ENCODE measurements at regions not wholly inside any gene's neighbourhood (a gene's known extent, or its start where the extent isn't known, plus 50 kb on each side); places are given as distances from the start of the nearest gene placed in this dataset.
"Not testable (repeated sequence)": the region's sequence is repeated elsewhere in the genome, so short reads cannot be mapped to it uniquely, and the experiment has no call there.

DNA sequence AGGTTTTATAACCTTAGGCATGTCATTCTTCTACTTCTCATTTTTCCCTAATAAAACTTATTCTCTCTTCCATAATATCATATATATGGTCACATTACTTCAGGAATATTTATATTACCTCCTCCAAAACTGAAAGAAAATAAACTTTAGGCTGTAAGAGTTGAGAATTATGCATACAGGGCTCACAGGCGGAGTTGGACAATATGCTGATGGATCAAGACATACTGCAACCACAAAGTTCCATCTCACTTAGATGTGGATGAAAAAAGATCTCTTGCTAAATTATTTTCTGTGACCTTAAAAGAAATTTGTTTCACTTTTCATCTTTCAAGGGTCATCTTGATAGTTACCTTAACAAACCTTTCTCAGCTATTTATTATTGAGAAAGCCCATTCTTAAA lies 152.6 kb upstream of the PDE4B start:
- ATAC-seq (replicated peaks) (no peak), DNase-seq (no peak)
- H3K4me3 Mint-ChIP-seq, result no peak overlapping the region
- peaks cover 0 to 6% of the 10 kb centered on the region in 2 donors for H3K27me3 Mint-ChIP-seq
- no peak overlapping the region for H3K27ac Mint-ChIP-seq
- H3K36me3 Mint-ChIP-seq, result no peaks in the 10 kb centered on the region
- no peaks in the 10 kb centered on the region for H3K9me3 Mint-ChIP-seq
- no peaks in the 10 kb centered on the region for H3K4me1 Mint-ChIP-seq

DNA sequence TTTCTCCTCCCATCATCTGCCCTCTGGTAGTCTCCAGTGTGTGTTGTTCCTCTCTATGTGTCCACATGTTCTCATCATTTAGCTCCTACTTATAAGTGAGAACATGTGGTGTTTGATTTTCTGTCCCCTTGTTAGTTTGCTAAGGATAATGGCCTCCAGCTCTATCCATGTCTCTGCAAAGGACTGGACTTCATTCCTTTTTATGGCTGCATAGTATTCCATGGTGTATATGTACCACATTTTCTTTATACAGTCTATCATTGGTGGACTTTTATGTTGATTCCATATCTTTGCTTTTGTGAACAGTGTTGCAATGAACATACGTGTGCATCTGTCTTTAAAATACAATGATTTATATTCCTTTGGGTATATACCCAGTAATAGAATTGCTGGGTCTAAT lies 143.5 kb upstream of the PDE4B start:
- H3K4me3 Mint-ChIP-seq; H3K36me3 Mint-ChIP-seq; H3K27ac Mint-ChIP-seq; DNase-seq; H3K4me1 Mint-ChIP-seq; ATAC-seq (replicated peaks): not testable (repeated sequence)
- Mint-ChIP-seq H3K9me3 (peaks cover 17 to 19% of the 10 kb centered on the region in 2 donors), H3K27me3 (peaks cover 6 to 16% of the 10 kb centered on the region in 2 donors)

- no peaks in the 10 kb centered on the region for H3K4me1 Mint-ChIP-seq
- H3K27me3 Mint-ChIP-seq, result peaks cover 6 to 13% of the 10 kb centered on the region in 2 donors
- ATAC-seq (replicated peaks) (no peak), DNase-seq (no peak)
- no peak overlapping the region for H3K27ac Mint-ChIP-seq
- H3K9me3 Mint-ChIP-seq, result peaks cover 17 to 19% of the 10 kb centered on the region in 2 donors
- no peak overlapping the region for H3K4me3 Mint-ChIP-seq
- peaks cover 0 to 4% of the 10 kb centered on the region in 2 donors for H3K36me3 Mint-ChIP-seq
These were observed 142.0 kb upstream of the PDE4B start for GRCh38 chr1:65650682-65651081.

DNA sequence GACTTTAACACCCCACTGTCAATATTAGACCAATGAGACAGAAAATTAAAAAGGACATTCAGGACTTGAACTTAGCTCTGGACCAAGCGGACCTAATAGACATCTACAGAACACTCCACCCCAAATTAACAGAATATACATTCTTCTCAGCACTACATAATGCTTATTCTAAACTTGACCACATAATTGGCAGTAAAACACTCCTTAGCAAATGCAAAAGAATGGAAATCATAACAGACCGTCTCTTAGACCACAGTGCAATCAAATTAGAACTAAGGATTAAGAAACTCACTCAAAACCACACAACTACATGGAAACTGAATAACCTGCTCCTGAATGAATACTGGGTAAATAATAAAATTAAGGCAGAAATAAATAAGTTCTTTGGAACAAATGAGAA lies 138.2 kb upstream of the PDE4B start:
- ATAC-seq (replicated peaks); DNase-seq; H3K27ac Mint-ChIP-seq; H3K9me3 Mint-ChIP-seq; H3K36me3 Mint-ChIP-seq; H3K4me3 Mint-ChIP-seq; H3K4me1 Mint-ChIP-seq: not testable (repeated sequence)
- peaks cover 6 to 11% of the 10 kb centered on the region in 2 donors for H3K27me3 Mint-ChIP-seq

DNA sequence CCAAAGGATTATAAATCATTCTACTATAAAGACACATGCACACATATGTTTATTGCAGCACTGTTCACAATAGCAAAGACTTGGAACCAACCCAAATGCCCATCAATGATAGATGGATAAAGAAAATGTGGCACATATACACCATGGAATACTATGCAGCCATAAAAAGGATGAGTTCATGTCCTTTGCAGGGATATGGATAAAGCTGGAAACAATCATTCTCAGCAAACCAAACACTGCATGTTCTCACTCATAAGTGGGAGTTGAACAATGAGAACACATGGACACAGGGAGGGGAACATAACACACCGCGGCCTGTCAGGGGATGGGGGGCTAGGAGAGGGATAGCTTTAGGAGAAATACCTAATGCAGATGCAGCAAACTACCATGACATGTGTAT lies 135.1 kb upstream of the PDE4B start:
- H3K36me3 Mint-ChIP-seq; H3K4me1 Mint-ChIP-seq; DNase-seq; H3K4me3 Mint-ChIP-seq; H3K27me3 Mint-ChIP-seq; ATAC-seq (replicated peaks); H3K27ac Mint-ChIP-seq: not testable (repeated sequence)
- peaks cover 8 to 12% of the 10 kb centered on the region in 2 donors for H3K9me3 Mint-ChIP-seq

DNA sequence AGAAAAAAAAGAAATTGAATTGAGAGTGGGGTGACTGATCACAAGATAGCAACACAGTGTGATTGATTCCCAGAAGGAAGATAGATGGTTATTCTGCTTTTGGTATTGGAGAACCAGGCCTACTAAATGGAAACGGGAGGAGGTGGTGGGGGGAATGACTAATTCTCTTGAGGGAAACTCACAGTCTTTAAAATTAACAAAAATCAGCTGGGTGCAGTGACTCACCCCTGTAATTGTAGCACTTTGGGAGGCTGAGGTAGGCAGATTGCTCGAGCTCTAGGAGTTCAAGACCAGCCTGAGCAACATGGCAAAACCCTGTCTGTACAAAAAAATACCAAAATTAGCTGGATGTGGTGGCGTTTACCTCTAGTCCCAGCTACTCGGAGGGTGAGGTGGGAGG lies 134.6 kb upstream of the PDE4B start:
- Mint-ChIP-seq H3K36me3 (no peaks in the 10 kb centered on the region), H3K9me3 (peaks cover 8 to 12% of the 10 kb centered on the region in 2 donors), H3K27ac (no peak overlapping the region), H3K4me3 (no peak overlapping the region), H3K4me1 (no peaks in the 10 kb centered on the region), H3K27me3 (peaks cover 0 to 6% of the 10 kb centered on the region in 2 donors)
- DNase-seq, result no peak
- no peak for ATAC-seq (replicated peaks)

DNA sequence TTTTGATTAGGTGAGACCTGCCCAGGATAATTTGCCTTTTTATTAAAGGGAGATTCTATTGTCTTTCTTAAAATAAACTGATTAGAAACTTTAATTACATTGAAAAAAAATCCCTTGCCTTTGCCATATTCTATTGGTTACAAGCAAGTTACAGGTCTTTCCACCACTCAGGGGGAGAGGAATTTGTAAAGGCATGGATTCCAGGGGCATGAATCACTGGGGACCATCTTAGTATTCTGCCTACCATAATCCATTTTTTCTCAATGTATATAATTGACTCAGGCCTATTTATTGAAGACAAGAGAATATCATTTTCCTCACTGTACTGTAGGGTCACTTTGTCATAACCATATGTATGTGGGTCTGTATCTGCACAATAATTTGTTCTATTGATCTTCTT lies 124.3 kb upstream of the PDE4B start:
- H3K9me3 Mint-ChIP-seq, result peaks cover 8 to 12% of the 10 kb centered on the region in 2 donors
- peaks cover 14 to 16% of the 10 kb centered on the region in 2 donors for H3K27me3 Mint-ChIP-seq
- H3K36me3 Mint-ChIP-seq, result no peaks in the 10 kb centered on the region
- no peak overlapping the region for H3K27ac Mint-ChIP-seq
- H3K4me3 Mint-ChIP-seq, result no peak overlapping the region
- ATAC-seq (replicated peaks), result no peak
- DNase-seq, result no peak
- no peaks in the 10 kb centered on the region for H3K4me1 Mint-ChIP-seq

- H3K36me3 Mint-ChIP-seq, result no peaks in the 10 kb centered on the region
- no peak for DNase-seq
- no peak for ATAC-seq (replicated peaks)
- H3K27ac Mint-ChIP-seq, result no peak overlapping the region
- H3K27me3 Mint-ChIP-seq, result peaks cover 9 to 16% of the 10 kb centered on the region in 2 donors
- no peak overlapping the region for H3K4me3 Mint-ChIP-seq
- peaks cover 8 to 9% of the 10 kb centered on the region in 2 donors for H3K9me3 Mint-ChIP-seq
- no peaks in the 10 kb centered on the region for H3K4me1 Mint-ChIP-seq
These were observed 122.2 kb upstream of the PDE4B start for GRCh38 chr1:65670518-65670917.

GRCh38 chr1:65674522-65674921 lies 118.2 kb upstream of the PDE4B start:
- Mint-ChIP-seq H3K4me3 (no peak overlapping the region), H3K27me3 (no peaks in the 10 kb centered on the region), H3K4me1 (no peaks in the 10 kb centered on the region), H3K9me3 (no peaks in the 10 kb centered on the region), H3K36me3 (no peaks in the 10 kb centered on the region), H3K27ac (no peak overlapping the region)
- DNase-seq (no peak), ATAC-seq (replicated peaks) (no peak)

DNA sequence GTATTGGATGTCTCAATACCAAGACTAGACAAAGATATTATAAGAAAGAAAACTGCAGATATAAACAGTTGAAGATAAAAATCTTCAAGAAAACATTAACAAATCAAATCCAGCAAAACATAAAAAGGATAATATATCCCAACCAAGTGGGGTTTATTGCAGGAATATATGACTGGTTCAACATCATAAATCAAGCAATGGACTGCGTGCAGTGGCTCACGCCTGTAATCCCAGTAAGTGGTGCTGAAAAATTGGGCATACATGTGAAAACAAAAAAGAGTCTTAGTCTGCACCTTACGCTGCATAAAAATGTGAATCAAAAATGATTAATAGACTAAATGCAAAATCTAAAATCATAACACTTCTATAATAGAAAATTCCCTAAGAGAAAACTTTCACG lies 112.9 kb upstream of the PDE4B start:
- Mint-ChIP-seq H3K27me3 (peaks cover 2 to 9% of the 10 kb centered on the region in 2 donors), H3K9me3 (no peaks in the 10 kb centered on the region), H3K36me3 (no peaks in the 10 kb centered on the region), H3K4me1 (no peaks in the 10 kb centered on the region), H3K4me3 (no peak overlapping the region), H3K27ac (no peak overlapping the region)
- ATAC-seq (replicated peaks) (no peak), DNase-seq (no peak)

GRCh38 chr1:65681096-65681495 lies 111.6 kb upstream of the PDE4B start:
- no peak for ATAC-seq (replicated peaks)
- no peak for DNase-seq
- Mint-ChIP-seq H3K36me3 (no peaks in the 10 kb centered on the region), H3K4me1 (no peaks in the 10 kb centered on the region), H3K27ac (no peak overlapping the region), H3K27me3 (peaks cover 5 to 9% of the 10 kb centered on the region in 2 donors), H3K4me3 (no peak overlapping the region), H3K9me3 (no peaks in the 10 kb centered on the region)

GRCh38 chr1:65687428-65688214 lies 105.1 kb upstream of the PDE4B start:
- Mint-ChIP-seq H3K36me3 (no peaks in the 10 kb centered on the region), H3K9me3 (no peaks in the 10 kb centered on the region), H3K27ac (no peak overlapping the region), H3K4me1 (no peaks in the 10 kb centered on the region), H3K4me3 (no peak overlapping the region), H3K27me3 (peaks cover 9 to 15% of the 10 kb centered on the region in 2 donors)
- ATAC-seq (replicated peaks), result peak; percentile 81 to 90
- peak; percentile 53 for DNase-seq

- no peak for ATAC-seq (replicated peaks)
- H3K4me3 Mint-ChIP-seq, result no peak overlapping the region
These were observed 104.5 kb upstream of the PDE4B start for GRCh38 chr1:65688215-65688566.

GRCh38 chr1:65688848-65689247 lies 103.8 kb upstream of the PDE4B start:
- Mint-ChIP-seq H3K27me3 (peaks cover 2 to 15% of the 10 kb centered on the region in 2 donors), H3K27ac (no peak overlapping the region), H3K9me3 (no peaks in the 10 kb centered on the region), H3K36me3 (no peaks in the 10 kb centered on the region), H3K4me1 (no peaks in the 10 kb centered on the region), H3K4me3 (no peak overlapping the region)
- no peak for DNase-seq
- no peak for ATAC-seq (replicated peaks)

More at GRCh38 chr1:65688215-65688566, 104.5 kb upstream of the PDE4B start:
- no peak for DNase-seq
- Mint-ChIP-seq H3K9me3 (no peaks in the 10 kb centered on the region), H3K4me1 (no peaks in the 10 kb centered on the region), H3K27ac (no peak overlapping the region), H3K36me3 (no peaks in the 10 kb centered on the region), H3K27me3 (peaks cover 9 to 15% of the 10 kb centered on the region in 2 donors)

GRCh38 chr1:65691152-65691900 lies 101.4 kb upstream of the PDE4B start:
- no peak overlapping the region for H3K4me3 Mint-ChIP-seq

More at GRCh38 chr1:65691152-65691900, 101.4 kb upstream of the PDE4B start:
- Mint-ChIP-seq H3K4me1 (no peaks in the 10 kb centered on the region), H3K27me3 (peaks cover 0 to 7% of the 10 kb centered on the region in 2 donors), H3K9me3 (no peaks in the 10 kb centered on the region), H3K27ac (no peak overlapping the region), H3K36me3 (no peaks in the 10 kb centered on the region)
- DNase-seq (no peak), ATAC-seq (replicated peaks) (no peak)
